Bronchial epithelial cell (primary cell): ENCODE measurements at regions not wholly inside any gene's neighbourhood (a gene's known extent, or its start where the extent isn't known, plus 50 kb on each side); places are given as distances from the start of the nearest gene placed in this dataset.

ENCODE experiments used
- DNase-seq: peaks from one replicate; pipeline ENCODE4 v3.0.0-alpha.2; 2010; ENCODE audit warnings: low read depth
- FAIRE-seq: peaks from 2 replicates; lab custom pipeline; 2011; peaks lifted over from hg19 to GRCh38; lab: Jason Lieb, UNC
- H3K27me3 ChIP-seq: 2 replicates; pipeline ENCODE4 v1.5.1; 2011; ENCODE audit warnings: low read length; ENCODE audit not compliant: control insufficient read depth, insufficient read depth
- H3K36me3 ChIP-seq: 2 replicates; pipeline ENCODE4 v1.5.1; 2011; ENCODE audit warnings: low read length; ENCODE audit not compliant: control insufficient read depth, insufficient read depth
- H3K4me3 ChIP-seq: 2 replicates; pipeline ENCODE4 v1.5.1; 2011; ENCODE audit warnings: mild to moderate bottlenecking, low read depth, low read length, control low read depth
- CTCF ChIP-seq: IDR thresholded peaks from 2 replicates; pipeline ENCODE4 v1.5.1; 2011; ENCODE audit warnings: mild to moderate bottlenecking, moderate library complexity, low read length, control low read depth, inconsistent platforms; ENCODE audit not compliant: insufficient read depth, severe bottlenecking

- no peak for TF ChIP-seq CTCF
- no peak overlapping the region for H3K4me3 ChIP-seq
- FAIRE-seq (no peak), DNase-seq (no peak)
- H3K36me3 ChIP-seq, result no peaks in the 10 kb centered on the region
- peaks cover 5% of the 10 kb centered on the region for H3K27me3 ChIP-seq
These were observed 51.2 kb upstream of the GLI2 start for GRCh38 chr2:120684289-120685065.

DNA sequence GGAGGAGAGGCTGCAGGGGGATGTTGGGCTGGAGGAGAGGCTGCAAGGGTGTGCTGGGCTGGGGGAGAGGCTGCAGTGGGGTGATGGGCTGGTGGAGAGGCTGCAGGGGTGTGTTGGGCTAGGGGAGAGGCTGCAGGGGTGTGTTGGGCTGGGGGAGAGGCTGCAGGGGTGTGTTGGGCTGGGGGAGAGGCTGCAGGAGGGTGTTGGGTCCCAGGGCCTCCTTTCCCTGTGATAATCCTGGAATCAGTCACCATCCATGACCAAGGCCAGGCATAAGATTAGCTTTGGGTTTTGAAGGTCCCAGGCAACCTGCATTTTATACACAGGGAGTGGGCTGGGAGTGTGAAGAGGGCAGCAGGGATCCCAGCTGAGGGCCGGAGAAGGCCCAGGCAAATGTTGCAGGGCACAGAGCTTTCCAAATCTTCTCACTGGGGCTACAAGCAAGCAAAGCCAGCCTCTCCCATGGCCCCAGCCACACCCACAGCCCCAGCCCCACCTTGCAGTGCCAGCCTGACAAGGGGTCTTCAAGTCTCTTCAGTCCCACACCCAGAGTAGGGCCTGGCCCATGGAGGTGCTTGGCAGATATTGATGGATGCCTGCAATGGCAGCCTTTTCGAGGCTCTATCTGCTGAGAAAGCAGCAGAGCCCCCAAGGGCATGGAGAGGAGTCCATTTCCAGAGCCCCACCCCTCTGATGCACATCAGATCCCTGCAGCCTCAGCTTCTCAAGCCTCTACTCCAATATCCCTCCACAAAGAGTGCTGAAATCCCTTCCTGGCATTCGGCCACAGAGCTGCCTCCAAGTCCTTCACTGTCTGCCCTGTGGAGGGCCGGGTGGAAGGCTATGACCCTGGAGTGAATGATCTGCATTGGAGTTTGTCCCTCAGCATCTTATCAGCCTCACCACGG, 50.3 kb upstream of the GLI2 start:
- FAIRE-seq, result no peak
- Histone ChIP-seq H3K36me3 (no peaks in the 10 kb centered on the region), H3K4me3 (no peak overlapping the region), H3K27me3 (peaks cover 2% of the 10 kb centered on the region)
- TF ChIP-seq CTCF, result no peak
- no peak for DNase-seq
